Epidermal melanocyte (primary cell): ENCODE measurements at regions not wholly inside any gene's neighbourhood (a gene's known extent, or its start where the extent isn't known, plus 50 kb on each side); places are given as distances from the start of the nearest gene placed in this dataset.

ENCODE experiments used
- DNase-seq: peaks from one replicate; pipeline ENCODE4 v3.0.0; 2011; ENCODE audit warnings: low spot score; ENCODE audit not compliant: insufficient read length

DNA sequence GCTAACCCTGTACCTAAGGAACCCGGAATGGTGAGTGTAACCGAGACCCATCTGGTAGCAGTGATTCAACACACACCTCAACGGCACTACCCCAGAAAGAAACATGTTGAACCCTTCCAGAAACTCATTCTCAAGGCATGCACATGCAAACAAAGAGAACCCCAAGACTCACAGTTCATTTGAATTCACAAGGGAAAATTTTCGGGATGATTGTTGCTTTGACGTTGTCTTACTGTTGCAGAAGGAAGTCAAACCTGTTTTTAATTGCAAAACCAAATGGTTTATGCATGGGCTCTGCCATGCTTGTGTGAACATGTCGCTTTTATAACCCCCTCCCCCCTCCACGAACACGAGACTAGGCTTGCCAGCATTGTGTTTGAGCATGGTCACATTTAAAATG, 539.7 kb downstream of the GATA3 start:
- DNase-seq, result no peak

DNA sequence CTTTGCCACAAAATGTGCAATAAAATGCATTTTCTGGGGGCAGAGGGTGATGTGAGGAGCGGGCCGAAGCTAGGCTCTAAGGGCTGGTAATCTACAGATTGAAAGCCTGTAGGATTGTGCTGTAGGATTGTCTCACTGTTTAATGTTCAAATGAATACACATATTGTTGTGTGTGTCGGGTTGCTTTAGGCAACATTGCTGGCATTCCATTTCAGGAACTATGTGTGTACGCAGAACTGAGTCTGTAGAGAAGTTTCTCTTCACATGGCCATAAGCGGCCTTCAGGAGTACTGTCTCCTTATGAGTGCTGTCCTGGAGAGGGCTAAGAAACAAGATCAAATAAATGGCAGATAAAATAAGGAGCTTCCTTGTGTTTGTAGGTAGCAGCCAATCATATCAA, 540.2 kb downstream of the GATA3 start:
- DNase-seq, result no peak

DNA sequence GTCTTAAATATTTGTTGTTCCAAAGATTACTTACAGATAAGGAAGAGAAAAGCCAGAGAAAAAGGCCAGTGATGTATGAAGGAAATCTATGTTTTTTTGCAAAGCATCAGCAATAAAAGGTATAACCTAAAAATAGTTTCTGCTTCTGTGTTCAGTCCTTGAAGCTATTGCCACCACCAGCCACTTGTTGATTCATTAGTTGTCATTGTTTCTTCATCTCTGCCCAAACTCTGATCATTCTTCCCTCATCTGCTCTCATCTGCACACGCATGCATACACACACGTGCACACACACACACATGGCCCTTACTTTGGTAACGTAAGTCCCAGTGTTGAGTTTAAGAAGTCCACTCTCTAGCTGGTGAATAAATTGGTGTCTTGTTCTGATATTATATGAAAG, 540.7 kb downstream of the GATA3 start:
- no peak for DNase-seq

DNA sequence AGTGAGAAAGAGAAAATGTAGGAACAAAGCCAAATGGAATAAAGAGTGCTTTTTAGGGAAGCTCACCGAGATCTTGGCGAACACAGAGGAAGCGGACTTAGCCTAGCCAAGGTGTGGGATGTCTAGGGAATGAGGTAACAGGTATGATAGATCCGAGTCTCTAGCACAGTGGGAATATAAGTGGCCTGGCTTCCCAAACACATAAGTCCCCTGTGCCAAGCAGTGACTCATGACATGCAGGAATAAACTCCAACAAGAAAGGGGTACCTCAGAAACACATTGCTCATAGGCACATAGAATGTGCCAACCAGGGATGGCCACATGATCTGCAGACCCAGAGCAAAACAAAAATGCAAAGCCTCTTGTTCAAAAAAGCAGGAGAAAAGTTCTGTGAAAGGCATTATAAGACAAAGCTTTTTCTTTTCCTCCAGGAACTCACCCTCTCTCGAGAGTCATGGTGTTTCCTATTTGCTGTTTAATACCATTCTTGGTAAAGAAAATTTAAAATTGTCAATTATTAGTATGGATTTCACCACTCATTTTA, 542.5 kb downstream of the GATA3 start:
- DNase-seq, result no peak

DNA sequence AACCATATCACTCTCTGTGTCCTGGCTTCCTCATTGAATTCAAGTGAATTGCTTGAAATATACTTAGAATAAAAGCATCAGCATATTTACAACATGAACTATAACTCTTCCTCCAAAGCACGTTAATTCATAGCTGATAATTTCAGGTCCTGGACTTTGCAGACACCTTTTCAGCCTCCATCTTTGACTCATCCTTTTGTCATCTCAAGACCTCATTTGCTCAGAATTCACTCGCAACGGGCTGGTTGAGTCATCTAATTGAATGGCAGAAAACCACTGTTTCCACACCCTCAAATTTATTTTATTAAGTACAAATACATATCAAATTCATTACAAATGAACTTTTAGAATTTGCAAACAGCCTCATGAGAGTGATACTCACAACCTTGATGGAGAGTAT, 545.7 kb downstream of the GATA3 start:
- DNase-seq, result no peak

DNA sequence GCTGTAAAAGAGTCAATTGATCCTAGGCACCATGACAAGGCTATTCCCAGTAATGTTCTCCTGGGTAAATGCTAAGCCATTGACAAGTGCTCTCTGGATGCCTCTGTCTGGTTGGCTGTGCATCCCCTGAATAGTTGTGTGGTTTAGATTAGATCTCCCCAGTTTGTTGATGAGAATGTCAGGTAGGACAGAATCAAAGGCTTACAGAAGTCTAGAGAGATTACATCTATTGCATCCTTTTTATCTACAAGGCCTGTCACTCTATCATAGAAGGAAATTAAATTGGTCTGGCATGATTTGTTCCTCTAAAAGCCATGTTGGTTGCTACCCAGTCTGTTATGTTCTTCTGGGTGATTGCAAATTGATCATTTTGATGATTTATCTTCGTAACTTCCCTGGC, 548.3 kb downstream of the GATA3 start:
- DNase-seq, result no peak

DNA sequence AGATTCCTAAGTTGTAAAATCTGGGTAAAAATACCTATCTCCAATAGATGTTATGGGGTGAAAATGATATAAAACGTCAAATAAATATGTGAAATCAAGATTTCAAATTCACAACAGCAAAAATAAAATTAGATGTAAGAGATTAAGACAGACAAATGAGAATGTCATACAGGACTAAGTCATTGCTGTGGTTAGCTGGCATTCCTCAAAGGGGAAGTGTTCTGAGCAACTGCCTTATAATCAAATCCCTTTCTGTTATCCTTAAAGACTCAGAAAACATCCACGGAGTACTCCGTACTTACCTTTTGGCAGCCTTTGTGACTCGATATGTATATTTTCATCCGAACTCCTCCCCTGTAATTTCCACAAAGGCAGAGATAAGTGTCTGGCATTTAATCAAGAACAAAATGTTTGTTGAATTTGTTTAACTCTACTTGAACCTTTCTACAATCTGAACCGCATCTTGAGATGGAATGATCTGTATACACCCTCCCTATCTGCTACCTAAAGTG, 559.6 kb downstream of the GATA3 start:
- DNase-seq, result no peak

DNA sequence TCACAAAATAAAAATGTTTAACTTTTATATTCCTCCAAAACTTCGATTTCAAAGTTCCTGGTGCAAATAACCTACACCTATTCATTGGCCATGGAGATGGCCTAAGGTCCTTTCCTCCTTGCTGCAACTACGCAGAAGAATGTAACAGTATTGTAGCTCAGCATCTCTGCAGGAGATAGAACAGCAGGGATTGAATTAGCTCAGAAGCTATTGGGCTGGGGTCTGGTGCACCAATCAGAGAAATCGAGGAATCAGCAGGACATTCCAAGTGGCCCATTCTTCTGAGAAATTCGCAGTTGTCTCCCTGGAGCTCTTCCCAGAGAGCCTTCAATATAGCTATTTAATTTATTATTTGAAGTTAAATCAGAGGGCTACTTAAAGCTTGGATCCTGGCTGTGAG, 560.6 kb downstream of the GATA3 start:
- no peak for DNase-seq

DNA sequence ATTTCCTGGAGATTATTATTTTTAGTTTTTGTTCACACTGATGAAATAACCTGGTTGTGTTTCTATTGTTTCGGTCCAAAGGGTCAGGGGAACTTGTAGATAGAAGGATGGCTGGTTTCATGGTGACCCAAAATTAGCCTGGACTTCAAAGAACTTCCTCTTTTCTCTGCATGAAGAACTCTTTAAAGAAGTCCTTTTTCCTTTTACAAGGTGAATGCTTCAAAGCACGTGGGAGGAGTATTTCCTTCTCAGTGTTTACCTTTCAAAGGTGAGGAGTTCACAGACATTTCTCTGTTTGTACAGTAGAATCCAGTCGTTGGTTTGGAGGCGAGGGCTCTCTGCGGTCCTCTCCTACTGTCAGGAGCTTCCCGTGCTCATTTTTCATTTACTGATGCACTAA, 561.7 kb downstream of the GATA3 start:
- DNase-seq, result no peak

DNA sequence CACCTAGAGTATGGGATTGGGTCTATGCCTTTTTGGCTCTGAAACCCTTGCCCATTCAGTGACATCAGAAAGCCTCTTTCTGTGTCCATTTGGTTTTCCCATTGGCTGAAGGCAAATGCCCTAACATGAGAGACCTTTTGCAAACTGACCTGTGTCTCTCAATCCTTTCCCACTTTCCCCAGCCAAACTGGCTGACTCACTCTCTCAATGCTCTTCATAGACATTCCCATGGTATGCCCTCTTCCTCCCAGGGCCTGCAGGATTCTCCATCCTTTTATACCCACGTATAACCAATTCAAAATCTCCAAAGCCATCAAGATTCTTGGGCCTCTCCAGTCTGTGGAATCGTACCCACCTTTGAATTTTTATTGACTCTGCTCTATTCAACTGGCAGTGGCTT, 563.3 kb downstream of the GATA3 start:
- DNase-seq, result no peak

DNA sequence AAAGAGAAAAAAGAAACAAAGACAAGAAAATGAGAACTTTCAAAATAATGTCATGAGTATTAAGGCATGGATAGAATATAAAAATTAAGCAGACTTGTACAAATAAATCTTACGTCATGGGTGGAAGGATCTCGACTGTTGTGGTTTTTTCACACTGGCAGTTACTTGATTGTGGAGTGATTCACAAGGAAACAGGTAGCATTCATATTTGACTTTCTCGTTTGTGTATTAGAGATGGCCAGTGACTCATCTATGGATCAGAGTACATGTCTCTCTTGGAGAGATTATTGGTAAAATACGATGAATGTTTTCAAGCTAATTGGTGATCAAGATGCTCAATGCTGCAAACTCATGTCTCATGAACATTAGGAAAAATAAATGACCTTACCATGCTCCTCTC, 564.3 kb downstream of the GATA3 start:
- no peak for DNase-seq

DNA sequence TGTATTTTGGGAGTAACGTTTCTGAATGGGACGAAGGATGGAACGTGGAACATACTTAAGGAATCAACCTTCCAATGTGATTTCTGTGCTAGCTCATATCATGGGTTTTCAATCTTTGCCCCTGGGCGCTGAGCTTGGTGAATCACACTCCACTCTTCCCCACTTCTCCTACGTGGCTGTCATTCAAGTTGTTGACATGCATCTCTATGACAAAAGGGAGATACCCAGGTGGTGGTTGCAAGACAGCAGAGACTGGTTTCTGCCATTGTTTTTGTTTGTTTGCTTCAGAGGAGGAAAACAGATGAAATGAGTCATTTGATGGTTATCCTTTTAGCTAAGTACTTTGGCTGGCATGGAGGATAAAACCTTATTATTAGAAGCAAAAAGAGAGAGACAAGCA, 573.9 kb downstream of the GATA3 start:
- DNase-seq, result no peak

DNA sequence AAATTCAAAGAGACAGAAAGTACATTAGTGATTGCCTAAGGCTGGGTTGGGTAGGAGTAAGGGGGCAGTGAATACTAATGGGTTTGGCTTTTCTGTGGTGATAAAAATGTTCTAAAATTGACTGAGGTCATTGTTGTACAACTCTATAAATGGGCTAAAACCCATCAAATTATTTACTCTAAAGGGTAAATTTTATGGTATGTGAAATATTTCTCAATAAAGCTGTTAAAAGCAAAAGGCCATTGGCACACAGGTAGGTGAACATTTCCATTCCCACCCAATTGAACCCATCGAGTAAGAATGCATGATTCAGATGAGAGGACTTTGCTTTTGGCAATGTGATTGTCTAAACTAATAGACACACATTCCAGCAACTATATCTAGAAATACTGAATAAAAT, 579.4 kb downstream of the GATA3 start:
- no peak for DNase-seq

DNA sequence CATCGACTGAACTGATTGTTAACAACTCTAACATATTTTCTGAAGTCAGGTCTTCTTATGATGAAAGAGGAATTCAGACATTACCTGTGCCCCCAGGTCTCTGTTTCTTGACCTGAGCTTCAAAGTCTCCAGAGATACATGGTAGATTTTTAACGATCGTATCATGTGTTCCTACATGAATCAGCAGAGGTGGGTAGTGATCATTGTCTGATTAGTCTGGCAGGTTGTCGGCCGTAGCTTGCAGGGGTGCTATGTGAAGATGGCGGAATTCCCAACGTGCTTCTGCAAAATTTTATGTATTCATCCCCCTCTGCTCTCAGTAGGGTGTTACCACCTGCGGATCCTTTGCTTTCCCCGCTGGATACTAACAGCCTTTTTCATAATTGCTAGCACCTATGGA, 581.9 kb downstream of the GATA3 start:
- DNase-seq, result no peak

DNA sequence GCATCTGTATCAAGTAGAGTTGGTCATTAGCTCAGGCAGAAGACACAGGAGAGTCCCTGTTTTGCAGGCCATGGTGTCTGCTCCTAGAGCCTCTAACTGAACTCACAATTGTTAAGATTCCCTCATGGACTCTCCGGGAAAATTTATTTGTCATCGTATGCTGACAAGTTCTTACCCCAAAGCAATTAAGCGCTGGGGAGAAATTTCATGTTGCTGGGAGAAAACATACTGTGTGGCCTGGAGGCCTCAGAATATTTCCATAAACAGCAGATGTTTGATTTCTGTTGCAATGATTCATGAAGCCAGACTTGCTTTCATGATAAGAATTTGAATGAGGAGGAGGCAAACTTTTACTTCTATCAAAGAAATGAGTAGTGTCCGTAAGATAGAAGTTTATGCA, 583.2 kb downstream of the GATA3 start:
- no peak for DNase-seq

DNA sequence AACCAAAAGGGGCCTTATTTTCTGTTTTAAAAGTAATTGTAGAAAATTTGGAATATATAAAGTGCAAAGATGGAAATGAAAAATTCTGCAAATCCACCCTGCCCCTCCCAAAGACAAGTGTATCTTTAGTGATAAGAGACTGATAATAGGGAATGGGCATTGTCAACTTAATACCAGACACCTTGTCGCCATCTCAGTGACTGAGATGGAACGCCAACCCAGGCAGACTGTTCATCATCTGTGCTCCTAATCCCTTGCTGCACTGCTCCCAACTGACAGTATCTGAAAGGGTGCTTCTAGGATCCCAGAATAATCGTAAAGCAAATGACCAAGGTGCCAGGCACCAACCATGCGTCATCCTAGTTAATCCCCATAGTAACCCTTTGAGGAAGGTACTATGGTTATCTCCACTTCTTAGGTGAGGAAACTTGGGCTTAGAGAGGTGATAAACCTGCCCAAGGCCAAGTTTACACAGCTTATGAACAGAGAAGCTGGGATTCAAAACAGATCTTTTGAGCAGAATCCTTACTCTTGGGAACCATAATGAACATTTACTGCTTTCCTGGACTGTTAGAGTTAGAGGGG, 583.7 kb downstream of the GATA3 start:
- DNase-seq, result no peak

DNA sequence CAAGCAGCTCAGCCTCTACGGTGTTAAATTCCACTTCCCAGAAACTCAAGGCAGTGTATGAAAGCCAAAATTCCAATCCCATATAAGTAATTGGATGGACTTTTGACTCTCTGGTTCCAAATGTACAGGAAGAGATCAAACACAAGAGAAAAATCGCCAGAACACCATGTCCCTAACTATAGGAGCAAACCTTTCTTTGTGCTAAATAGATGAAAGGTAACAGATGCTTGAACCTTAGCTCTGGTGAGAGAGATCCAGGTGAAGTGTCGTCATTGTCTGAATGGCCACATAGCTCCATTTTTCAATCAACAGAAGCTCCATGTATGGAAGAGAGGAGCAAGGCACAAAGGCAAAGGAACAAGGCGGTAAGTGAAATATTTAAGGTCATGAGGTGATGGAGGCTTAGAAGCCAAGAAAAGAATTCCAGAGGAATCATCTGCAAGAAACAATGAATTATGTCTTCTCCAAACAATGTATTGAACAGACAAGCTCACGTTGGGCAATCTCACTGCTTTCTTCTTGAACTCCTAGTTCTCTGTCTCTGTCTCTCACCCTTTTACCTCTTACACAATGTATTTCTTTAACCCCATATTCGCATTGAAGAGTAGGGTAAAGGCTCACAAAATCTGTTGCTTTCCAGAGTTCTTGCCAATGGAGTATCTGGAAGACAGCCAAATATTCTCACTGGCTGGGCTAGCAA, 585.1 kb downstream of the GATA3 start:
- DNase-seq, result no peak

DNA sequence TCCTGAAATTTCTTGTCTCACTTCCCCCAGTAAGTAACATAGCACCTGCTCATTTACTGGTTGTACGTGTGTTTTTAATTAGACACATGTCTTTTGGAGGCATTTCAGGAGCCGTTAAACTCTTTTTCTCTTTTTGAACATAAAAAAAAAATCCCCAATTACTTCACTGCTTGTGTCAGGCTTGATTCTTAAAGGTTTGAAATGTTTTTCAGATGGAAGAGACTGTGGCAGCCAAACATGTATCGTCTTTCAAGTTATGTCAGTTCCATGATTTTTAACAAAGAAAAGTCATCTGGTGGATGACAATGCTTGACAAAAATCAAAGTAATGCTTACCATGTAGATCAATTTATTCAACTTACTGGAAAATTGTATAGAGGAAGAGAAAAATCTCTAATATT, 585.8 kb downstream of the GATA3 start:
- DNase-seq, result no peak

DNA sequence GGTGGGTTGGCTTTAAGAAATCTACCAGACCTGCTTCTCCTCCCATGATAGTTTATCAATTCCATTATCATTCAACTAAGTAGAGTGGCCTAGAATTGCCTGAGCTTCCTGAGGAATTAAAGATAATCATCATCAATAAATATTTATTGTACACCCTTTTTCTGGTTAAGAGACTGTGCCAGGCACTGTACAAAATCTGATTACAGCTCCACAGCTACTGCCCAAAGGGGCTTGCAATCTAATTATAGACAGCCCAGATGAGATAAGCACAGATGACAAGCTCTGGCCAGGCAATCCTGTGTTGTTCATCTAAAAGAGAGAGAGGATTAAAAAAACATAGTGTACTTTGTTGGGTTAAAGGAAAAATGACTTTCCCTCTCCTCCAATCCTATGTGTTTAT, 586.4 kb downstream of the GATA3 start:
- no peak for DNase-seq

DNA sequence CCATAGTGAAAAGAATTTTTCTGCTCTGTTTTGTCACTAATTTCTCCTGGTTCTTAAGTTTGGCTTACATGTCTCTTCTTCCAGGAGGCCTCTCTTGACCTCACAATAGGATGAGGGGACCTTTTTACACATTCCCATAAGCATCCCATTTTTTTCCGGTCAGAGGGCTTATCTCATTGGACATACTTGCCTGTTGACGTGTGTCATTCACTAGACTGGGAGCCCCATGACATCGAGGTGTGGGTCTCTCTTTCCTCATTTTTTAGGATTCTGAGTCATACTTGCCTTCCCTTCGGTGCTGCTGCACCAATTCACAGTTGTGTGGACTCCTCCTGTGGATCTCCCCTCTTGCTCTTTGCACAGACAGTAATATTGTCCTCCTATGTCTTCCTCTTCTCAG, 601.8 kb downstream of the GATA3 start:
- DNase-seq, result no peak

DNA sequence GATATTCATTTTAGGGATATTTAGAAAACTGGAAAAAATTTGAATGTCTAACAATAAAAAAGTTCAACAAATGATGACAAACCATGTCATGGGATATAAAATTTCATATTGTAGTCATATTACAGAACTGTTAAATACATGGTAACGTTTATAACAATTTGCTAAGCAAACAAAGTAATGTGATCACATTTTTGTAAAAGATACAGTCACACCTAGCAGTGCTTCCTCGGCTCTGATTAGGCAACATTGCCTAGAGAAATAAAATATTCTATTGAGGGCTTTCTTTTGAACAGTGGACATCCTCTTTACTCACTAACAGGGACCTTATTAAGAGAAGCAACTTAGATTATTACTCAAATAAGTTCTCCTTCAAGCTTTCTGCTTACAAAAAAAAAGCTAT, 605.5 kb downstream of the GATA3 start:
- DNase-seq, result no peak

DNA sequence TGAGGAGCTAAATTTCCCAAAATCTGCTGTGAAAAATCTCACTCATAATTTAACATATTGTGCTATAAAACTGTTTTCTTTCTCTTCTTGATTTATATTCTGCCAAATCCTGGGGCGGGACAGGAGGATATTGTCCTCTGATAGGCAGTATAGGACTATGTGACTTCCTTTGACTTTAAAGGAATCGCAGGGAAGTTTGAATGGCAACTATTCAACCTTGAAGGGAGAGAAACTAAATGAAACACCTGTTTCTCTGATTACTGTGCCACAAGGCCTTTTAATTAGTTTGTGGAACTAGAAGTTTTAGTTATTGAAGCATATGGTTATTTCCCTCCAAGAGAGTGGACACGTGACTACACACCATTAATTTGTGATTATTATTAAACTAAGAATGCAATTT, 607.4 kb downstream of the GATA3 start:
- DNase-seq, result no peak

DNA sequence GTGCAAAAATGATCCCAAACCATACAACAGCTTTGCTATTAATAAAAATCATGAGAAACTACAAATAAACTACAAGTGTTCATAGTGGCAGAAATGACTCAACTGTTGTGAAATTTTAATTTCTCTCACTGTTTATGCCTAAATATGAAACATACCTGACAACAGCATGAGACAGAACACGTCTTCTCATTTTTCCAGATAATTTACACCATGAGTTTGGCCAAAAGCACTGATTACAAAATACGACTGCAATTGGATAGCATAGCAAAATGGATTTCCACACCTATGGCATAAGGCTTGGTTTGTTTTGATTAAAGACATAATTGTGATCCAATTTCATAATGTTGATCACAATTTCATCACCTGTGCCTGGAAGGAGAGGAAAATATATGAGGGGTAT, 608.6 kb downstream of the GATA3 start:
- no peak for DNase-seq
